A549 (cell line): ENCODE measurements at regions not wholly inside any gene's neighbourhood (a gene's known extent, or its start where the extent isn't known, plus 50 kb on each side); places are given as distances from the start of the nearest gene placed in this dataset.
A peak's percentile ranks its signal among the peaks of the same experiment; 100 is the strongest.

Experiments used
- ATAC-seq, 2 experiments: fragments of 200-7000 bp in 1 of 2; fragments of >200 bp in 1 of 2; cut with Nextera tagmentation in 1 of 2; cut with Tn5 transposase in 1 of 2; 3 replicates each; pipeline versions ENCODE4 v1.8.0 to v1.9.1; 2018 to 2020; ENCODE audit warnings: mild to moderate bottlenecking in 1 of 2, moderate library complexity in 1 of 2
- CTCF ChIA-PET: fragments of 300-600 bp; sonication (Branson Sonifier 250); formaldehyde crosslinking; extraction: SDS; loops from one replicate; lab custom pipeline; 2021; ENCODE audit warnings: antibody characterized with exemption, inconsistent platforms; lab: Yijun Ruan, JAX
- POLR2A ChIA-PET: fragments of 350-600 bp; formaldehyde crosslinking; extraction: SDS; loops from one replicate; lab custom pipeline; 2021; ENCODE audit warnings: antibody characterized with exemption, inconsistent platforms; lab: Yijun Ruan, JAX
- DNase-seq, 2 experiments: peaks; one replicate each; pipeline versions ENCODE4 v3.0.0 to v3.0.0-alpha.2; 2011 to 2016; ENCODE audit warnings: low read depth in 1 of 2, low spot score in 1 of 2
- FAIRE-seq: peaks from 2 replicates; lab custom pipeline; 2011; peaks lifted over from hg19 to GRCh38; lab: Jason Lieb, UNC
- H3K27ac ChIP-seq, 2 experiments: fragments of >200 bp; sonication (Bioruptor Twin); formaldehyde crosslinking; 3 replicates each; pipeline ENCODE4 v1.5.1; 2016 to 2017
- H3K4me1 ChIP-seq: fragments of >200 bp; sonication (Bioruptor Twin); formaldehyde crosslinking; 3 replicates; pipeline ENCODE4 v1.6.1; 2016
- H3K4me2 ChIP-seq: fragments of >200 bp; sonication (Bioruptor Twin); formaldehyde crosslinking; 3 replicates; pipeline ENCODE4 v1.6.1; 2016
- H3K4me3 ChIP-seq: fragments of >200 bp; sonication (Bioruptor Twin); formaldehyde crosslinking; 3 replicates; pipeline ENCODE4 v1.5.1; 2016
- H3K9me3 ChIP-seq: fragments of >200 bp; sonication (Bioruptor Twin); formaldehyde crosslinking; 3 replicates; pipeline ENCODE4 v1.6.1; 2016
- BHLHE40 ChIP-seq: IDR thresholded peaks from 2 replicates; pipeline ENCODE4 v1.6.1; 2012; ENCODE audit warnings: low read depth, low read length, inconsistent platforms
- CBX2 ChIP-seq: fragments of 200-600 bp; sonication (generic); IDR thresholded peaks from 2 replicates; pipeline ENCODE4 v1.6.1; 2016; ENCODE audit warnings: low read depth, mild to moderate bottlenecking, borderline replicate concordance
- CHD2 ChIP-seq: fragments of 150-350 bp; IDR thresholded peaks from 2 replicates; pipeline ENCODE4 v1.6.1; 2014; ENCODE audit warnings: low read length; ENCODE audit not compliant: partially characterized antibody
- CHD4 ChIP-seq: fragments of 200-600 bp; sonication (generic); IDR thresholded peaks from 2 replicates; pipeline ENCODE4 v1.6.1; 2016; ENCODE audit warnings: antibody characterized with exemption, mild to moderate bottlenecking, borderline replicate concordance
- EP300 ChIP-seq, 2 experiments: fragments of >200 bp; sonication (Bioruptor Twin); formaldehyde crosslinking; IDR thresholded peaks; 2 replicates in 1 of 2; 3 replicates in 1 of 2; pipeline ENCODE4 v1.6.1; 2016 to 2017
- FOXS1 ChIP-seq: fragments of 250-450 bp; sonication (Bioruptor Pico); IDR thresholded peaks from 2 replicates; pipeline ENCODE4 v1.5.0; 2020; ENCODE audit warnings: mild to moderate bottlenecking, moderate library complexity
- HOXA7 ChIP-seq: fragments of 250-450 bp; sonication (Bioruptor Pico); IDR thresholded peaks from 2 replicates; pipeline ENCODE4 v1.5.0; 2020; ENCODE audit warnings: mild to moderate bottlenecking, moderate library complexity
- MYC ChIP-seq: IDR thresholded peaks from 2 replicates; pipeline ENCODE4 v1.6.1; 2012; ENCODE audit warnings: mild to moderate bottlenecking, inconsistent platforms, low read length, improper control_type of control experiment, borderline replicate concordance
- NR3C1 ChIP-seq: fragments of >200 bp; sonication (Bioruptor Twin); formaldehyde crosslinking; IDR thresholded peaks from 3 replicates; pipeline ENCODE4 v1.6.1; 2017
- RNF2 ChIP-seq: fragments of 200-600 bp; sonication (generic); IDR thresholded peaks from 2 replicates; pipeline ENCODE4 v1.6.1; 2016; ENCODE audit warnings: low read depth, mild to moderate bottlenecking, antibody characterized with exemption, moderate library complexity, borderline replicate concordance
- TFCP2L1 ChIP-seq: fragments of 250-450 bp; sonication (Bioruptor Pico); IDR thresholded peaks from 2 replicates; pipeline ENCODE4 v1.5.0; 2021; ENCODE audit warnings: mild to moderate bottlenecking
- ZFP36 ChIP-seq: fragments of 450-650 bp; IDR thresholded peaks from 2 replicates; pipeline ENCODE4 v1.6.1; 2014; ENCODE audit warnings: borderline replicate concordance; ENCODE audit not compliant: partially characterized antibody
- WGBS: methylation state at CpG from one replicate; pipeline ENCODE4 v1.1.6; 2017; ENCODE audit errors: missing lambda C conversion rate; 5-methylcytosine and 5-hydroxymethylcytosine counted together
- TF ChIP-seq, protein P1 (sequence below): fragments of 450-650 bp; IDR thresholded peaks from 2 replicates; pipeline ENCODE4 v1.6.1; 2014; ENCODE audit warnings: antibody characterized with exemption
- TF ChIP-seq, protein P2 (sequence below): fragments of >200 bp; sonication (Bioruptor Twin); formaldehyde crosslinking; IDR thresholded peaks from 3 replicates; pipeline ENCODE4 v1.6.1; 2016
- TF ChIP-seq, protein P3 (sequence below): fragments of 150-350 bp; IDR thresholded peaks from 2 replicates; pipeline ENCODE4 v1.6.1; 2014; ENCODE audit warnings: low read depth, mild to moderate bottlenecking, low read length

DNA sequence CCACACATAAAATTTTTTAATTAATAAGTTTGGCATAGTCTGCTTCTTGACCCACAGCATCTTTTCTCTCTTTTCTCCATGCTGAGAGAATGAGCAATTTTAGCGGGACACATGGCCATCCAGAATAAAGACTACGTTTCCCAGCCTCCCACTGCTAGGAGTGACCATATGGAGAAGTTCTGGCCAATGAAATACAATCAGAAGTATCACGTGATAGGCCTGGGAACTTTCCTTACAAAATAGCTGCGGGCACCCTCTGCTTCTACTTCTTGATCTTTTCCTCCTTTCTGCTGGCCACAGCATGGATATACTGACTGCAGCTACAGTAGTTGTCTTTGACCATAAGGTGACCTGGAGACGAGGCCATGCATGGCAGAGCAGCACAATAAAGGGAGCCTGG, 348.0 kb downstream of the BCOR start:
- FAIRE-seq (no peak), DNase-seq (no peak), ATAC-seq (0 out of 6 replicates have a peak, but pooled peaks of 1 of the 2 experiments have one; percentile 36)
- POLR2A ChIA-PET = no interaction called here
- WGBS = 89% methylated on average over 5 of the region's 5 CpGs
- H3K9me3 ChIP-seq = no peaks in the 10 kb centered on the region
- H3K27ac ChIP-seq = peak overlapping the region in 1 of 2 experiments; percentile 60; a peak in 2 of 6 replicates
- peaks cover 27% of the 10 kb centered on the region for H3K4me1 ChIP-seq
- H3K4me3 ChIP-seq = no peak overlapping the region
- TF ChIP-seq, protein P1, sequence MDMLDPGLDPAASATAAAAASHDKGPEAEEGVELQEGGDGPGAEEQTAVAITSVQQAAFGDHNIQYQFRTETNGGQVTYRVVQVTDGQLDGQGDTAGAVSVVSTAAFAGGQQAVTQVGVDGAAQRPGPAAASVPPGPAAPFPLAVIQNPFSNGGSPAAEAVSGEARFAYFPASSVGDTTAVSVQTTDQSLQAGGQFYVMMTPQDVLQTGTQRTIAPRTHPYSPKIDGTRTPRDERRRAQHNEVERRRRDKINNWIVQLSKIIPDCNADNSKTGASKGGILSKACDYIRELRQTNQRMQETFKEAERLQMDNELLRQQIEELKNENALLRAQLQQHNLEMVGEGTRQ = peak; percentile 50; the same call in 1 of the 2 replicates
- TF ChIP-seq CHD2 = no peak
- CTCF ChIA-PET = interaction anchor here (0.9 to 4.6 kb wide), 3 partner anchors 18 to 351 kb away, joined by 3 to 24 read pairs (median 3); no protein-coding TSS in a partner anchor
- H3K4me2 ChIP-seq = no peak overlapping the region

DNA sequence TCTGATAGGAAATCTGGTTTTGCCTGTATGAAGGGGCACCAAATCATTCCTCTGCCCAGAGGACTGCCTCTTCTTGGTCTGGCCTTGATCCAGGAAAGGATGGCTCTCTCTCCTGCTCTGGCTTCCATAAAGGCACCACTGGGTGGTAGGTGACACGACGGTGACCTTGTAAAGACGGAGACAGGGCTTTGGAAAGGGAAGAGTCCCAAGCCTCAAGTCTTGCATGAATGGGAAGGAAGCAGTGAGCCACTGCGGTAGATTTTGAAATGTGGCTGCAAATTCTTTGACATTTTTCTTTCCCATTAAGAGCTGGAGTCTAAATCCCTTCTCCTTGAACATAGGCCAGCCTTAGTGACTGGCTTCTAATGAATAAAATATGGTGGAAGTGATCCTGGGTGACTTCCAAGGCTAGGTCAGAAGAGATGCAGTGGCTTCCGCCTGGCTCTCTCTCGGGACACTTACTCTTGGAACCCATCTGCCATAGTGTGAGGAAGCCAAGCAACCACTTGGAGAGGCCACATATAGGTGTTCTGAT, 347.4 kb downstream of the BCOR start:
- Histone ChIP-seq H3K4me1 (peaks cover 33% of the 10 kb centered on the region), H3K4me2 (no peak overlapping the region), H3K4me3 (no peak overlapping the region), H3K27ac (peak overlapping the region in 1 of 2 experiments; percentile 60; a peak in 2 of 6 replicates), H3K9me3 (no peaks in the 10 kb centered on the region)
- FAIRE-seq (peak; percentile 13), ATAC-seq (no peak), DNase-seq (no peak)
- TF ChIP-seq HOXA7 (CRISPR knock-in tag) (no peak), MYC (no peak), FOXS1 (CRISPR knock-in tag) (no peak), CHD4 (no peak)
- TF ChIP-seq, protein P2, sequence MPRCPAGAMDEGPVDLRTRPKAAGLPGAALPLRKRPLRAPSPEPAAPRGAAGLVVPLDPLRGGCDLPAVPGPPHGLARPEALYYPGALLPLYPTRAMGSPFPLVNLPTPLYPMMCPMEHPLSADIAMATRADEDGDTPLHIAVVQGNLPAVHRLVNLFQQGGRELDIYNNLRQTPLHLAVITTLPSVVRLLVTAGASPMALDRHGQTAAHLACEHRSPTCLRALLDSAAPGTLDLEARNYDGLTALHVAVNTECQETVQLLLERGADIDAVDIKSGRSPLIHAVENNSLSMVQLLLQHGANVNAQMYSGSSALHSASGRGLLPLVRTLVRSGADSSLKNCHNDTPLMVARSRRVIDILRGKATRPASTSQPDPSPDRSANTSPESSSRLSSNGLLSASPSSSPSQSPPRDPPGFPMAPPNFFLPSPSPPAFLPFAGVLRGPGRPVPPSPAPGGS = no peak
- CTCF ChIA-PET = interaction anchor here (0.9 to 1.1 kb wide), 2 partner anchors 37 to 351 kb away, joined by 3 read pairs; no protein-coding TSS in a partner anchor
- WGBS = 95% methylated on average over 6 of the region's 6 CpGs
- POLR2A ChIA-PET = no interaction called here

DNA sequence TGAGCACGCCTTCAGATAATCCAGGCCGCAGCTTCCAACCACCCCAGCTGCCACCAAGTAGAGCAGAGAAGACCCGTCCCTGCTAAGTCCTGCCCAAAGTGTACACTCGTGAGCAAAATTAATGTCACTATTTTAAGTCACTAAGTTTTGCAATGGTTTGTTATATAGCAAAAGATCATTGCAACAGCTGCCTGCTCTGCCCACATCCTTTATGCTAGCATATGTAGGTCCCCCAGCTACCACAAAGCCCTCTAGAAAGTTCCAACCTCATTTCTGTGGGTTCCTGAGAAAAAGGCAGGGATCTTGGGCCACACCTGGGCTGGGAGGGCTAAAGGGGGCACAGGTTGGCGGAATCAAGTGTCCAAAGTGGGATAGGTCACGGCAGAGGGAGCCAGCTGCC, 346.9 kb downstream of the BCOR start:
- Histone ChIP-seq H3K4me1 (peaks cover 33% of the 10 kb centered on the region), H3K4me2 (no peak overlapping the region), H3K9me3 (no peaks in the 10 kb centered on the region), H3K4me3 (no peak overlapping the region), H3K27ac (peak overlapping the region; percentile 16 to 60; a peak in 2 of 6 replicates)
- DNase-seq (no peak), ATAC-seq (no peak), FAIRE-seq (no peak)
- 71% methylated on average over 6 of the region's 6 CpGs for WGBS
- TF ChIP-seq CHD2 = no peak
- TF ChIP-seq, protein P2 = no peak
- TF ChIP-seq, protein P3, sequence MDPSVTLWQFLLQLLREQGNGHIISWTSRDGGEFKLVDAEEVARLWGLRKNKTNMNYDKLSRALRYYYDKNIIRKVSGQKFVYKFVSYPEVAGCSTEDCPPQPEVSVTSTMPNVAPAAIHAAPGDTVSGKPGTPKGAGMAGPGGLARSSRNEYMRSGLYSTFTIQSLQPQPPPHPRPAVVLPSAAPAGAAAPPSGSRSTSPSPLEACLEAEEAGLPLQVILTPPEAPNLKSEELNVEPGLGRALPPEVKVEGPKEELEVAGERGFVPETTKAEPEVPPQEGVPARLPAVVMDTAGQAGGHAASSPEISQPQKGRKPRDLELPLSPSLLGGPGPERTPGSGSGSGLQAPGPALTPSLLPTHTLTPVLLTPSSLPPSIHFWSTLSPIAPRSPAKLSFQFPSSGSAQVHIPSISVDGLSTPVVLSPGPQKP = no peak
- no peak for TF ChIP-seq BHLHE40
- no peak for TF ChIP-seq NR3C1
- no peak for TF ChIP-seq TFCP2L1 (CRISPR knock-in tag)
- POLR2A ChIA-PET = no interaction called here
- CTCF ChIA-PET = no interaction called here

DNA sequence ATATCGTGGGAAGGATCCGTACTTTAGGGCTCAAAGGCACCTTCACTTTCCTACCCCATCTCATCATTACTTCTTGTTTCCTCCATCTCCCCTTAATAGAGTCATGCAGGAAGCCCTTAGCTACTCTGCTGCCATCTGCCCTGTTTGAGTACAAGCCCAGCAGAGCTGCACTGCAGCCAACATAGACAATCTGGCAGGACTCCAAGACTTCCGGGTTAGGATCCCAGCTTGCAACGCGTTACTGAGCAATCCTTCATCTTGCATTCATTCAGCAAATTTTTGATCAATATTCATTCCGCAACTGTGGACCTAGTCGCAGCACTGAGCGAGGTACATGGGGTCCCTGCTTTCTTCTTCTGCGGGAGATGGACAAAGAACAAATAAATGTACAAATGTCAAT, 344.9 kb downstream of the BCOR start:
- no peak for DNase-seq
- TF ChIP-seq CBX2 (no peak), EP300 (IDR thresholded peaks at IDR 0.05) (no peak), ZFP36 (no peak), RNF2 (no peak)
- TF ChIP-seq, protein P3 = no peak
- no peaks in the 10 kb centered on the region for H3K9me3 ChIP-seq
- ATAC-seq = no peak
- FAIRE-seq = no peak
- ChIA-PET POLR2A (interaction anchor here (0.5 to 1.5 kb wide), 4 partner anchors 57 to 345 kb away, joined by 3 to 8 read pairs (median 4); partner anchors contain the start of gene BCOR), CTCF (interaction anchor here (0.9 kb wide), 1 partner anchor 22 kb away, joined by 3 read pairs; no protein-coding TSS in a partner anchor)
- peak overlapping the region; percentile 36 for H3K4me2 ChIP-seq
- 78% methylated on average over 9 of the region's 9 CpGs for WGBS
- no peak overlapping the region for H3K4me3 ChIP-seq
- H3K27ac ChIP-seq = peak overlapping the region; percentile 99
- H3K4me1 ChIP-seq = peaks cover 51% of the 10 kb centered on the region
